ENCODE measurements at regions not wholly inside any gene's neighbourhood (a gene's known extent, or its start where the extent isn't known, plus 50 kb on each side); places are given as distances from the start of the nearest gene placed in this dataset.
"Not testable (repeated sequence)": the region's sequence is repeated elsewhere in the genome, so short reads cannot be mapped to it uniquely, and the experiment has no call there.

GRCh38 chr16:32115562-32115961 is 137.5 kb upstream of the TP53TG3D start:
- not testable (repeated sequence) for TF ChIP-seq EZH2 (IDR thresholded peaks at IDR 0.05; ENCODE audit: borderline replicate concordance); CTCF (IDR thresholded peaks at IDR 0.05; ENCODE audit: poor library complexity); EZH2phosphoT487 (IDR thresholded peaks at IDR 0.05; ENCODE audit: low read depth, severe bottlenecking, unreplicated experiment)

All from hepatocyte (in vitro differentiated cells).